H1 (cell line): ENCODE measurements at regions not wholly inside any gene's neighbourhood (a gene's known extent, or its start where the extent isn't known, plus 50 kb on each side); places are given as distances from the start of the nearest gene placed in this dataset.
A peak's percentile ranks its signal among the peaks of the same experiment; 100 is the strongest.

Source experiments
- RAD21 ChIP-seq, 2 experiments: IDR thresholded peaks in 1 of 2; conservative IDR thresholded peaks in 1 of 2; 2 replicates each; pipeline ENCODE4 v1.6.1; 2011; ENCODE audit warnings: low read depth in 2 of 2, low read length in 2 of 2, improper control_type of control experiment in 1 of 2, inconsistent platforms in 1 of 2, mild to moderate bottlenecking in 1 of 2, moderate library complexity in 1 of 2

- TF ChIP-seq RAD21 (IDR thresholded peaks at IDR 0.05 in 1 of 2, conservative IDR thresholded peaks at IDR 0.05 in 1 of 2; ENCODE audit: low read depth in 2 of 2, low read length in 2 of 2), result peak; percentile 53 to 65
- TF ChIP-seq, all 59 proteins: peak for 3
Observed at GRCh38 chr20:56983813-56984212, 282.6 kb downstream of the BMP7 start (continued).
